ENCODE measurements at regions not wholly inside any gene's neighbourhood (a gene's known extent, or its start where the extent isn't known, plus 50 kb on each side); places are given as distances from the start of the nearest gene placed in this dataset.

- POLR2A ChIA-PET: no interaction called here
- no peaks in the 10 kb centered on the region for H3K9me3 ChIP-seq (ENCODE audit: control insufficient read depth, insufficient read depth, low read depth, low read length)
- H3K4me3 ChIP-seq (ENCODE audit: low read depth, low read length): no peak overlapping the region
- no peaks in the 10 kb centered on the region for H3K4me1 ChIP-seq (ENCODE audit: control insufficient read depth, insufficient read depth, low read length)
- no peaks in the 10 kb centered on the region for H3K36me3 ChIP-seq (ENCODE audit: control insufficient read depth in 2 of 2, insufficient read depth in 1 of 2, low read length in 2 of 2)
- H3K27ac ChIP-seq (ENCODE audit: extremely low read depth, low read depth, low read length): no peak overlapping the region
- TF ChIP-seq ZNF280D (tag by site-specific recombination; IDR thresholded peaks at IDR 0.05) (no peak), ZSCAN30 (tag by site-specific recombination; IDR thresholded peaks at IDR 0.05) (no peak), ZBTB1 (tag by site-specific recombination; IDR thresholded peaks at IDR 0.05) (no peak), ZNF837 (tag by site-specific recombination; IDR thresholded peaks at IDR 0.05) (no peak), ZNF792 (tag by site-specific recombination; IDR thresholded peaks at IDR 0.05) (no peak), SALL2 (tag by site-specific recombination; IDR thresholded peaks at IDR 0.05; ENCODE audit: borderline replicate concordance) (no peak), MEIS1 (CRISPR knock-in tag; IDR thresholded peaks at IDR 0.05; ENCODE audit: borderline replicate concordance) (no peak), ZNF18 (tag by site-specific recombination; IDR thresholded peaks at IDR 0.05) (no peak), ZBTB10 (tag by site-specific recombination; IDR thresholded peaks at IDR 0.05) (no peak), ZNF658 (tag by site-specific recombination; IDR thresholded peaks at IDR 0.05) (no peak), ZBTB49 (tag by site-specific recombination; IDR thresholded peaks at IDR 0.05; ENCODE audit: low read depth) (no peak), MZF1 (tag by site-specific recombination; IDR thresholded peaks at IDR 0.05; ENCODE audit: borderline replicate concordance) (no peak), ZNF10 (tag by site-specific recombination; IDR thresholded peaks at IDR 0.05) (no peak), ZFP3 (tag by site-specific recombination; IDR thresholded peaks at IDR 0.05; ENCODE audit: low read depth) (no peak), ZNF155 (tag by site-specific recombination; IDR thresholded peaks at IDR 0.05) (no peak), ZNF26 (tag by site-specific recombination; IDR thresholded peaks at IDR 0.05) (no peak), ZBTB48 (tag by site-specific recombination; IDR thresholded peaks at IDR 0.05) (no peak), ZNF692 (tag by site-specific recombination; IDR thresholded peaks at IDR 0.05) (no peak), ZSCAN23 (tag by site-specific recombination; IDR thresholded peaks at IDR 0.05) (no peak), TRIM28 (IDR thresholded peaks at IDR 0.05; ENCODE audit: borderline replicate concordance, low read length) (no peak)
- CTCF ChIA-PET: interaction anchor here (0.6 to 1.0 kb wide), 3 partner anchors 37 to 1827 kb away, joined by 3 to 5 read pairs (median 3); no protein-coding TSS in a partner anchor
These were observed 215.8 kb downstream of the KCNS3 start for GRCh38 chr2:18094277-18094676.

All from HEK293 (cell line).